Parathyroid adenoma (tissue), 2 donors: ENCODE measurements at regions not wholly inside any gene's neighbourhood (a gene's known extent, or its start where the extent isn't known, plus 50 kb on each side); places are given as distances from the start of the nearest gene placed in this dataset.

Source experiments
- H2AFZ ChIP-seq: fragments of 300-600 bp; sonication (generic); one replicate; pipeline ENCODE4 v1.7.0; 2017; ENCODE audit warnings: antibody characterized with exemption, mild to moderate bottlenecking
- H3K27ac ChIP-seq: fragments of 300-600 bp; sonication (generic); one replicate; pipeline ENCODE4 v1.7.0; 2017
- H3K27me3 ChIP-seq: fragments of 300-600 bp; sonication (generic); one replicate; pipeline ENCODE4 v1.7.0; 2017; ENCODE audit warnings: low read length; ENCODE audit not compliant: control insufficient read depth, insufficient read depth
- H3K36me3 ChIP-seq: fragments of 300-600 bp; sonication (generic); one replicate; pipeline ENCODE4 v1.7.0; 2017; ENCODE audit warnings: low read length; ENCODE audit not compliant: control insufficient read depth, insufficient read depth
- H3K4me1 ChIP-seq: fragments of 300-600 bp; sonication (generic); one replicate; pipeline ENCODE4 v1.7.0; 2017; ENCODE audit warnings: control low read depth
- H3K4me2 ChIP-seq: fragments of 300-600 bp; sonication (generic); one replicate; pipeline ENCODE4 v1.7.0; 2017; ENCODE audit warnings: low read length
- H3K4me3 ChIP-seq: fragments of 300-600 bp; sonication (generic); one replicate; pipeline ENCODE4 v1.7.0; 2017; ENCODE audit warnings: low read depth, low read length
- H3K79me2 ChIP-seq: fragments of 300-600 bp; sonication (generic); one replicate; pipeline ENCODE4 v1.7.0; 2017; ENCODE audit warnings: control low read depth
- H3K9ac ChIP-seq: fragments of 300-600 bp; sonication (generic); one replicate; pipeline ENCODE4 v1.7.0; 2017; ENCODE audit warnings: mild to moderate bottlenecking
- H3K9me3 ChIP-seq: fragments of 300-600 bp; sonication (generic); one replicate; pipeline ENCODE4 v1.7.0; 2017; ENCODE audit warnings: low read length; ENCODE audit not compliant: control insufficient read depth
- CTCF ChIP-seq: fragments of 300-600 bp; sonication (generic); IDR thresholded peaks from one replicate; pipeline ENCODE4 v1.7.0; 2017; ENCODE audit warnings: antibody characterized with exemption, mild to moderate bottlenecking
- donor health status: primary hyperparathyroidism.

GRCh38 chr2:144201868-144202468 is 318.0 kb downstream of the ZEB2 start:
- H3K27me3 ChIP-seq, result no peaks in the 10 kb centered on the region
- no peak overlapping the region for H3K4me3 ChIP-seq
- H3K4me2 ChIP-seq, result no peak overlapping the region
- no peaks in the 10 kb centered on the region for H3K9me3 ChIP-seq
- no peaks in the 10 kb centered on the region for H3K4me1 ChIP-seq
- H2AFZ ChIP-seq, result no peak overlapping the region
- H3K27ac ChIP-seq, result no peak overlapping the region
- H3K36me3 ChIP-seq, result no peaks in the 10 kb centered on the region
- no peak overlapping the region for H3K9ac ChIP-seq
- TF ChIP-seq CTCF, result no peak
- no peaks in the 10 kb centered on the region for H3K79me2 ChIP-seq

- H3K4me2 ChIP-seq, result no peak overlapping the region
- H2AFZ ChIP-seq, result no peak overlapping the region
- H3K4me1 ChIP-seq, result no peaks in the 10 kb centered on the region
- no peaks in the 10 kb centered on the region for H3K9me3 ChIP-seq
- no peaks in the 10 kb centered on the region for H3K79me2 ChIP-seq
- no peak overlapping the region for H3K4me3 ChIP-seq
- no peaks in the 10 kb centered on the region for H3K27me3 ChIP-seq
- H3K9ac ChIP-seq, result no peak overlapping the region
- no peak overlapping the region for H3K27ac ChIP-seq
- H3K36me3 ChIP-seq, result no peaks in the 10 kb centered on the region
- TF ChIP-seq CTCF, result no peak
These were observed 318.8 kb downstream of the ZEB2 start for GRCh38 chr2:144201126-144201525.

- Histone ChIP-seq H3K36me3 (no peaks in the 10 kb centered on the region), H3K9me3 (no peaks in the 10 kb centered on the region), H3K27ac (no peak overlapping the region), H3K27me3 (no peaks in the 10 kb centered on the region), H3K4me3 (no peak overlapping the region), H3K79me2 (no peaks in the 10 kb centered on the region), H2AFZ (no peak overlapping the region), H3K4me2 (no peak overlapping the region), H3K9ac (no peak overlapping the region), H3K4me1 (no peaks in the 10 kb centered on the region)
- no peak for TF ChIP-seq CTCF
These were observed 321.8 kb downstream of the ZEB2 start for GRCh38 chr2:144198116-144198515.

GRCh38 chr2:144194326-144195071 is 325.4 kb downstream of the ZEB2 start:
- Histone ChIP-seq H3K4me2 (no peak overlapping the region), H2AFZ (no peak overlapping the region), H3K27me3 (no peaks in the 10 kb centered on the region), H3K9ac (no peak overlapping the region), H3K4me1 (no peaks in the 10 kb centered on the region), H3K36me3 (no peaks in the 10 kb centered on the region), H3K79me2 (no peaks in the 10 kb centered on the region), H3K27ac (no peak overlapping the region), H3K4me3 (no peak overlapping the region), H3K9me3 (no peaks in the 10 kb centered on the region)
- TF ChIP-seq CTCF, result no peak
